ENCODE measurements at regions not wholly inside any gene's neighbourhood (a gene's known extent, or its start where the extent isn't known, plus 50 kb on each side); places are given as distances from the start of the nearest gene placed in this dataset.

DNA sequence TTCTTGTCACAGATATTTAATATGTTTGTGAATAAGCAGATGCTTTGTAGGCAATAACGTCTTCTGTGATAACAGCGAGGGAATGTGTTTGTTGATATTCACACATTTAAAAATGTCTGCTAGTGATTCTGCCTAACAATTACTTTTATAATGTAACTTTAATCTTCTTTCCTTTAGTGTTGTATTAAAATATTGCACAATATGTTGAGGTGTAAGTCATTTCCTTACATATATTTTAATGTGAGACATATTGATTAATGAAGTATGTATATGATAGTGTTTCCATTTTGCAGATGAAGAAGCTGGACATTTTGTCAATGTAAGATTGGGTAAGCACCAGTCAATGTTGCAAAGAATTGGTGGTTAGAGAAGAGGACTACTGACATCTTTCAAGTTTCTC is 324.4 kb downstream of the SLITRK1 start:
- TF ChIP-seq, protein P1, sequence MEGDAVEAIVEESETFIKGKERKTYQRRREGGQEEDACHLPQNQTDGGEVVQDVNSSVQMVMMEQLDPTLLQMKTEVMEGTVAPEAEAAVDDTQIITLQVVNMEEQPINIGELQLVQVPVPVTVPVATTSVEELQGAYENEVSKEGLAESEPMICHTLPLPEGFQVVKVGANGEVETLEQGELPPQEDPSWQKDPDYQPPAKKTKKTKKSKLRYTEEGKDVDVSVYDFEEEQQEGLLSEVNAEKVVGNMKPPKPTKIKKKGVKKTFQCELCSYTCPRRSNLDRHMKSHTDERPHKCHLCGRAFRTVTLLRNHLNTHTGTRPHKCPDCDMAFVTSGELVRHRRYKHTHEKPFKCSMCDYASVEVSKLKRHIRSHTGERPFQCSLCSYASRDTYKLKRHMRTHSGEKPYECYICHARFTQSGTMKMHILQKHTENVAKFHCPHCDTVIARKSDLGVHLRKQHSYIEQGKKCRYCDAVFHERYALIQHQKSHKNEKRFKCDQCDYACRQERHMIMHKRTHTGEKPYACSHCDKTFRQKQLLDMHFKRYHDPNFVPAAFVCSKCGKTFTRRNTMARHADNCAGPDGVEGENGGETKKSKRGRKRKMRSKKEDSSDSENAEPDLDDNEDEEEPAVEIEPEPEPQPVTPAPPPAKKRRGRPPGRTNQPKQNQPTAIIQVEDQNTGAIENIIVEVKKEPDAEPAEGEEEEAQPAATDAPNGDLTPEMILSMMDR (IDR thresholded peaks at IDR 0.05; ENCODE audit: insufficient read depth, low read length), result no peak
- TF ChIP-seq SPI1 (IDR thresholded peaks at IDR 0.05; ENCODE audit: borderline replicate concordance, low read depth) (no peak), POLR2AphosphoS5 (IDR thresholded peaks at IDR 0.05; ENCODE audit: low read depth) (no peak)

All from HL-60 (cell line).